ENCODE measurements at regions not wholly inside any gene's neighbourhood (a gene's known extent, or its start where the extent isn't known, plus 50 kb on each side); places are given as distances from the start of the nearest gene placed in this dataset.

DNA sequence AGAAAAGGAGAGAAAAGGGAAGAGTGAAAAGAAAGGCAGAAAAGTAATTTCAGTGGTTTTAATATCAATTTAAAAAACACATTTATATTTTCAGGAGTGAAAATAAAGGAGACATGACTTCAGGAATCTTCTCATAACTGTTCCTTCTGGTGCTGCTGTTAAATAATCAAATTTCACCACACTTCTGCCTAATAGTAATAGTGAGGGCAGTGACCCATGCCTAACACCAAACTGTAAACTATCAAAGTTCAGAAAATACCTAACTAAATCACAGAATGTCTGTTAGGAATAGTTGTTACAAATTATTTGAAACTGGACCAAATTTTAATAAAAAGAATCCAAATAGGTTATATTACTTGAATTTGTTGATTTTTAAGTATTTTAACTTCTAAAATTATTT lies 169.4 kb downstream of the RPL10L start:
- no peak for DNase-seq (ENCODE audit: low spot score)
- no peaks in the 10 kb centered on the region for H3K36me3 ChIP-seq (ENCODE audit: insufficient read depth, low read length, poor library complexity, severe bottlenecking)
- intact Hi-C loops (cut with micrococcal nuclease; ENCODE audit: unreplicated experiment): no loop called here
- H3K4me3 ChIP-seq (ENCODE audit: low read depth, low read length, poor library complexity, severe bottlenecking): no peak overlapping the region
- peaks cover 8% of the 10 kb centered on the region for H3K27me3 ChIP-seq (replicated peaks; ENCODE audit: insufficient read depth, low read depth, low read length, poor library complexity)
- BruUV-seq (replicated peaks): no TSS peak
- H3K9me3 ChIP-seq (ENCODE audit: low read depth, low read length, poor library complexity, severe bottlenecking): no peaks in the 10 kb centered on the region
- no peak overlapping the region for H3K27ac ChIP-seq (ENCODE audit: low read depth, low read length, poor library complexity, severe bottlenecking)
- H3K4me1 ChIP-seq (ENCODE audit: insufficient read depth, low read length, poor library complexity, severe bottlenecking): no peaks in the 10 kb centered on the region
- POLR2A ChIA-PET (ENCODE audit: low non-redundant PET): interaction anchor here (0.6 kb wide), 1 partner anchor 42 kb away, joined by 6 read pairs; no protein-coding TSS in a partner anchor
- no peak for TF ChIP-seq EZH2 (IDR thresholded peaks at IDR 0.05; ENCODE audit: borderline replicate concordance, low read depth, low read length, poor library complexity, severe bottlenecking)
- TF ChIP-seq, protein P1, sequence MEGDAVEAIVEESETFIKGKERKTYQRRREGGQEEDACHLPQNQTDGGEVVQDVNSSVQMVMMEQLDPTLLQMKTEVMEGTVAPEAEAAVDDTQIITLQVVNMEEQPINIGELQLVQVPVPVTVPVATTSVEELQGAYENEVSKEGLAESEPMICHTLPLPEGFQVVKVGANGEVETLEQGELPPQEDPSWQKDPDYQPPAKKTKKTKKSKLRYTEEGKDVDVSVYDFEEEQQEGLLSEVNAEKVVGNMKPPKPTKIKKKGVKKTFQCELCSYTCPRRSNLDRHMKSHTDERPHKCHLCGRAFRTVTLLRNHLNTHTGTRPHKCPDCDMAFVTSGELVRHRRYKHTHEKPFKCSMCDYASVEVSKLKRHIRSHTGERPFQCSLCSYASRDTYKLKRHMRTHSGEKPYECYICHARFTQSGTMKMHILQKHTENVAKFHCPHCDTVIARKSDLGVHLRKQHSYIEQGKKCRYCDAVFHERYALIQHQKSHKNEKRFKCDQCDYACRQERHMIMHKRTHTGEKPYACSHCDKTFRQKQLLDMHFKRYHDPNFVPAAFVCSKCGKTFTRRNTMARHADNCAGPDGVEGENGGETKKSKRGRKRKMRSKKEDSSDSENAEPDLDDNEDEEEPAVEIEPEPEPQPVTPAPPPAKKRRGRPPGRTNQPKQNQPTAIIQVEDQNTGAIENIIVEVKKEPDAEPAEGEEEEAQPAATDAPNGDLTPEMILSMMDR (conservative IDR thresholded peaks at IDR 0.05; ENCODE audit: low read depth, low read length): no peak
- CTCF ChIA-PET: no interaction called here

DNA sequence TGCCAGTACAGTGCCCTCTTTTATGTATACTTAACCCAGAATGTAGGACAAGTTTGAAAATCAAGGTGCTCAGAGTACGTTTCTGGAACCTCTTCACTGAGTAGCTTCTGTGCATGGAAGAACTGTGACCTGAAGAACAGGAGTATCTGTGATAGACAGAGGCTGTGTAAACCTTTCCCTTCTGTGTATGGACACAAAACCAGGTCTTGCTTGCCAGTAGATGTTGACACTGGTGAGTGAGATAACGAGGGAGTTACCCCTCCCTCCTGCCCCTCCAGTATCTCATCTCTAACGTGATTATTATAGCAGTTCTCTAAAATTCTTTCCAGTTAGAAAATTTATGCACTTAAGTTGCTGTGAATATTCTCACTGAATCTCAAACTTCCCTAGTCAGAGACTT lies 170.8 kb downstream of the RPL10L start:
- H3K27me3 ChIP-seq (replicated peaks; ENCODE audit: insufficient read depth, low read depth, low read length, poor library complexity): peaks cover 8% of the 10 kb centered on the region
- H3K9me3 ChIP-seq (ENCODE audit: low read depth, low read length, poor library complexity, severe bottlenecking): no peaks in the 10 kb centered on the region
- no peak overlapping the region for H3K27ac ChIP-seq (ENCODE audit: low read depth, low read length, poor library complexity, severe bottlenecking)
- no peaks in the 10 kb centered on the region for H3K36me3 ChIP-seq (ENCODE audit: insufficient read depth, low read length, poor library complexity, severe bottlenecking)
- no TSS peak for BruUV-seq (replicated peaks)
- intact Hi-C loops (cut with micrococcal nuclease; ENCODE audit: unreplicated experiment): no loop called here
- H3K4me3 ChIP-seq (ENCODE audit: low read depth, low read length, poor library complexity, severe bottlenecking): no peak overlapping the region
- no peak for DNase-seq (ENCODE audit: low spot score)
- no peaks in the 10 kb centered on the region for H3K4me1 ChIP-seq (ENCODE audit: insufficient read depth, low read length, poor library complexity, severe bottlenecking)
- ChIA-PET POLR2A (ENCODE audit: low non-redundant PET) (no interaction called here), CTCF (no interaction called here)
- TF ChIP-seq, protein P1 (conservative IDR thresholded peaks at IDR 0.05; ENCODE audit: low read depth, low read length): no peak
- no peak for TF ChIP-seq EZH2 (IDR thresholded peaks at IDR 0.05; ENCODE audit: borderline replicate concordance, low read depth, low read length, poor library complexity, severe bottlenecking)

DNA sequence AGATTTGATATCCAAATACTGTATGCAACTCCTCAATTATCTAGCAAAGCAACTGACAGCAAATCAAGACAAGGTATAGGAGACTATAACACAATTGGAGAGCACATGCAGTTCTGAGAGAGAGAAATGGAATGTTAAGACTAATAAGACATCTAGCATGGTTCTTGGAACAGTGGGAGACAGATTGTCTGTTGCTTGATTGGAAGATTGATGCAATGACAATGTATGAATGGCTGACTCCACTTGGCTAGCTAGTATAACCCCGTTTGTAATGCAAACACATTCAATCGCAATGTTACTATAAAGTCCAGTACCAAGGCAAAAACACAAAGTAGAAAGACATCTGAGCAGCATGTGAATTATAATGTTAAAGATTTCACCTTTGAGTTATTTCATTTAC lies 179.3 kb downstream of the RPL10L start:
- TF ChIP-seq EZH2 (IDR thresholded peaks at IDR 0.05; ENCODE audit: borderline replicate concordance, low read depth, low read length, poor library complexity, severe bottlenecking): no peak
- TF ChIP-seq, protein P1 (conservative IDR thresholded peaks at IDR 0.05; ENCODE audit: low read depth, low read length): no peak
- no peaks in the 10 kb centered on the region for H3K27me3 ChIP-seq (replicated peaks; ENCODE audit: insufficient read depth, low read depth, low read length, poor library complexity)
- H3K9me3 ChIP-seq (ENCODE audit: low read depth, low read length, poor library complexity, severe bottlenecking): peaks cover 7% of the 10 kb centered on the region
- H3K27ac ChIP-seq (ENCODE audit: low read depth, low read length, poor library complexity, severe bottlenecking): no peak overlapping the region
- H3K4me1 ChIP-seq (ENCODE audit: insufficient read depth, low read length, poor library complexity, severe bottlenecking): no peaks in the 10 kb centered on the region
- intact Hi-C loops (cut with micrococcal nuclease; ENCODE audit: unreplicated experiment): no loop called here
- POLR2A ChIA-PET (ENCODE audit: low non-redundant PET): no interaction called here
- CTCF ChIA-PET: no interaction called here
- no TSS peak for BruUV-seq (replicated peaks)
- no peaks in the 10 kb centered on the region for H3K36me3 ChIP-seq (ENCODE audit: insufficient read depth, low read length, poor library complexity, severe bottlenecking)
- H3K4me3 ChIP-seq (ENCODE audit: low read depth, low read length, poor library complexity, severe bottlenecking): no peak overlapping the region
- no peak for DNase-seq (ENCODE audit: low spot score)

Measured in A673 (cell line).